Left colon (tissue), 2 donors: ENCODE measurements at regions not wholly inside any gene's neighbourhood (a gene's known extent, or its start where the extent isn't known, plus 50 kb on each side); places are given as distances from the start of the nearest gene placed in this dataset.
A peak's percentile ranks its signal among the peaks of the same experiment; 100 is the strongest.

Experiments
- ATAC-seq: fragments of 200-7000 bp; cut with Tn5 transposase; one replicate; pipeline ENCODE4 v1.9.1; 2020; ENCODE audit warnings: mild to moderate bottlenecking, moderate library complexity
- DNase-seq, 2 donors: peaks; one replicate each; pipeline ENCODE4 v3.0.0-alpha.2; 2020
- intact Hi-C, 2 donors: fragments of 100-400 bp; cut with DNase I in 1 of 2; cut with micrococcal nuclease in 1 of 2; formaldehyde crosslinking; loops; one replicate each; pipeline versions ENCODE4 v1.11.2 to v1.14.0; 2022; cut with DNase I, micrococcal nuclease
- donor health status: DM: no; HTN: no; CAD: no.
- donor health status: DM: yes; HTN: yes; CAD: no.

DNA sequence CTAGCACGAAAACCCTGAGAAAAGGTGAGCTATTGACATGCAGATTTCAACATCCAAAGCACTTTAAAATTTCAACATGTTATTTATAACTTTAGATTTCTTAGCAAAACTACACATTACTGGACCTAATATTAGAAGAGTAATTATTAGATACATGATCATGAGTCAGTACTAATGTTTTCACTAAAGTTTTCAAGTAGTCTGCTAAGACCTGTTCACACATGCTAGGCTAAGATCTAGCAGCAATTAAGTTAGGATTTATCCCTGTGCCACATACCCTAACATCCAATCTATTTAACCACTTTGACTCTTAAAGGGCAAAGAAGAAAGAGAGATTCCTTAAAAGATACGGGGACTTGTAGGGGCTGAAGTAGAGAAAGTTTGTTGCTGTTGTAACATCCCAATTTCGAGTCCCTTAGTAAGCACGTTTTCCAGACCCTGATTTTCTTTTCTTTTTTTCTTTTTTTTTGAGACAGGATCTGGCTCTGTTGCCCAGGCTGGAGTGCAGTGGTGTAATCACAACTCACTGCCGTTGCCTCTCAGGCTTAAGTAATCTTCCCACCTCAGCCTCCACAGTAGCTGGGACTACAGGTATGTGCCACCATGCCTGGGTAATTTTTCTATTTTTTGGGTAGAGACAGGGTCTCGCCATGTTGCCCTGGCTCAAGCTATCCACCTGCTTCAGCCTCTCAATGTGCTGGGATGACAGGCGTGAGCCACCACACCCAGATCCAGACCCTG lies 102.5 kb upstream of the ATF7IP start:
- intact Hi-C loops: loop anchor here in 1 of 2 donors (10.0 kb wide), 1 partner anchor 102 kb away; the partner anchor contains the start of gene ATF7IP
- ATAC-seq: no peak
- no peak for DNase-seq

DNA sequence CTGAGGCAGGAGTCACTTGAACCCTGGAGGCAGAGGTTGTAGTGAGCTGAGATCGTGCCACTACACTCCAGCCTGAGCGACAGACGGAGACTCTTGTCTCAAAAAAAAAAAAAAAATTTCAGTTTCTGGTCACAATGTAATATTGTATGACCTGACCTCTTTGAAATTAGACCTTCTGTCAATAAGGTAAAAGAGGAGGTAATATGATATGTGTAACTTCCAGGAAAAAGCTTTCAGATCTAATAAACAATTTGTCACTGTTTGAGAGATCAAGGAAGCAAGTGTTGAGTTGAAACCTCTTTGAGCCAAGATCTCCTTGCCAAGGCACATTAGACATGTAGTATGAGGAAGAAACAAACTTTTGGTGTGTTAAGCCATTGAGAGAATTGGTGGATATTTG lies 101.7 kb upstream of the ATF7IP start:
- no peak for DNase-seq
- no peak for ATAC-seq
- intact Hi-C loops: loop anchor here in 1 of 2 donors (10.0 kb wide), 1 partner anchor 101 kb away; the partner anchor contains the start of gene ATF7IP

DNA sequence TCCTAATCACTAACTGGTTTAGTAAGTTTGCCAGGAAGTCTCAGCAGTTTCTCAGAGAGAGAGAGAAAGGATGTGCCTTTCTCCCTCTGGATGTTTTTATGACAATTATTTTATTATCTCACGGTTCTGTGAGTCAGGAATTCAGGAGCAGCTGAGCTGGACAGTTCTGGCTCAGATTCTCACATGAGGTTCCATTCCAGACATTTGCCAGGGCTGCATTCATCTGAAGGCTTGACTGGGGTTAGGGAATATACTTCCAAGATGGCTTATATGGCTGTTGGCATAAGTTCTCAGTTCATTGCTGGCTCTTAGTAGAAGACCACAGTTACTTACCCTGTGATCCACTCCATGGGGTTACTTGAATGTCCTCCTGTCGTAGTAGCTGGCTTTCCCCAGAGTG lies 101.2 kb upstream of the ATF7IP start:
- ATAC-seq (no peak), DNase-seq (no peak)
- intact Hi-C loops: loop anchor here in 1 of 2 donors (10.0 kb wide), 1 partner anchor 100 kb away; the partner anchor contains the start of gene ATF7IP

DNA sequence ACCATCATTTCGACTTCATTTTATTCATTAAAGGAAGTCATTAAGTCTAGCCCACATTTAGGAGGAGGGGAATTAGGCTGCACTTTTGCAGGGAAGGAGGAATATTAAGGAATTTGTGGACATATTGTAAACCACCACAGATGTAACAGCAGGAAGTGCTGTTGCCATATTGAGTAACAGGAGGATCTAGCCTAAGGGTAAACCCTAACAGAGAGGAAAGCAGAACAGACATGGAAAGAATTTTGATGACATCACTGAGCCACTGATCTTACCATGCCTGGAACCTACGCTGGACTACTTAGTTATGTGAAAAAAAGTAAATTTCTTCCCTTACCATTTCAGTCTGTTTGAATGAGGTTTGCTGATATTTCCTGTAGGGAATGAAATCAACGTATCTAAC lies 100.7 kb upstream of the ATF7IP start:
- intact Hi-C loops: loop anchor here in 1 of 2 donors (10.0 kb wide), 1 partner anchor 100 kb away; the partner anchor contains the start of gene ATF7IP
- DNase-seq: no peak
- no peak for ATAC-seq

DNA sequence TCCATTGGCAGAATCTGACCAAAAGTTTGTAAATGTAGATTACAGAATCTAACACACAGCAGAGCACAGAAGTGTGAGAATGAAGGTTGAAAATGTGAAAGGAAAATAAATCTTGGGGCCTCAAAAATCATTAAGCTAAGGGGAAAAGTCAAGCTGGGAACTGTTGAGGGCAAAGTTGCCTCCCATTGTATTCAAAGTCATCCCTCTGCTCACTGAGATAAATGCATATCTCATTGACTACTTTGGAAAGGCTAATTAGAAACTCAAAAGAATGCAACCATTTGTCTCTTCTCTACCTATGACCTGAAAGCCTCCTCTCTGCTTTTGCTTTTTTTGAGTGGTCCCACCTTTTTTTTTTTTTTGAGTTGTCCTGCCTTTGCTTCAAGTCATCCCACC lies 97.4 kb upstream of the ATF7IP start:
- intact Hi-C loops: loop anchor here in 1 of 2 donors (10.0 kb wide), 1 partner anchor 97 kb away; the partner anchor contains the start of gene ATF7IP
- DNase-seq (no peak), ATAC-seq (no peak)

DNA sequence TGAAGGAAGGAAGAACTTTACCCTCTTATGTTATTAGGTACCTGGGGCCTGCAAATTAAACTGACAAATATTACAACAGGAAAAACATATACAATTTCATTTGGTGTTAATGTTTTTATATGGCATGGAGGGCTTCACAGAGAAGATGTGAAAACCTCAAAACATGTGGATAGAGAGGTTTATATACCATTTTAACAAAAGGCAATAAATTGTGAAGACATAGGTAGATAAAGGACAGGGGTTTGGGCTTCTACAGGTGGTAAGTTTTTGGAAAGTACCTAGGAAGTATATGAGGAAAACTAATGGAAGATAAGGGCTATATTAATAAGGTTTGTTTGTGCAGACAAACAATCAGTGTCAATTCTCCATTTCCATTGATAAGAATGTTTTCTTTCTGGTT lies 95.1 kb upstream of the ATF7IP start:
- intact Hi-C loops: no loop called here
- DNase-seq (no peak), ATAC-seq (no peak)

DNA sequence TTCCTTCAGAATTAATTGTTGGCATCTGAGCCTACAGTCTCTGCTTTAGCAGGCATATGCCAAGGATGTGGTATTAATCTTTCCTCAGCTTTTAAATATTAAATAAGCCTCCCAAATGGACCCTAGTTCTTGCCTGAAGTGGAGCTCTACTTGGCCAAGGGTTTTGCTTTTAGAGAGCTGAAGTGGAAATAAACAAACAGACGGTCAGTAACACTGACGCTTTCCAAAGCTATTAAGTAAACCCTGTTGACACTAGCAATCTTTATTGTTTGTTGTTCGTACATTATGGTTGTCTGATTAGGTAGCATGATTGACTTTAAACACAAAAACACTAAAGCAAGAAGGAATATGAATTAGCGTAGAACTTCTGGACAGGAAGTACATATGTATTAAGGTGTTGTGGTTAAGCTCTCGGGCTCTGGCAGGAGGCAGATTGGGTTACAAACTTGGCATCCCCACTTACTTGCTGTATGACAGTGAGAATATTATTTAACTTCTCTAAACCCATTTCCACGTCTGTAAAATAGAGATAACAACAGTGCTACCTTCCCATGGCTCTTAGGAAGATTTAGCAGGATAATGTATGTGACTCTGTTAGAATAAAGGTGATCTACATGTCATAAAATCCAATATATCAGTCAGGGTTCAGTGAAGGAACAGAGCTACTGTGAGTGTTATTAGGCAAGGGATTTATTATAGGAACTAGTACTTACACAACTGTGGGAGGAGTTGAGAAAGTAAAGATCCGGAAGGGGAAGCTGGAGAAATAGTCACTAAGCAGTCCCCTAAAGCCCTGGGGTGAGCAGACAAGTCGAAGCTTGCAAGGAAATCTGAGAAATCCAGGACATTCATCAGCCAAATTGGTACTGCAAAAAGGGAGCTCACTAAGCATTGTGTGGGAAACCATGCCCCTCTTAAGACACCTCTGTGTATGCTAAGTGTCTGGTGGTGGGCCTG lies 92.2 kb upstream of the ATF7IP start:
- ATAC-seq (peak; percentile 67), DNase-seq (no peak)
- intact Hi-C loops: no loop called here

DNA sequence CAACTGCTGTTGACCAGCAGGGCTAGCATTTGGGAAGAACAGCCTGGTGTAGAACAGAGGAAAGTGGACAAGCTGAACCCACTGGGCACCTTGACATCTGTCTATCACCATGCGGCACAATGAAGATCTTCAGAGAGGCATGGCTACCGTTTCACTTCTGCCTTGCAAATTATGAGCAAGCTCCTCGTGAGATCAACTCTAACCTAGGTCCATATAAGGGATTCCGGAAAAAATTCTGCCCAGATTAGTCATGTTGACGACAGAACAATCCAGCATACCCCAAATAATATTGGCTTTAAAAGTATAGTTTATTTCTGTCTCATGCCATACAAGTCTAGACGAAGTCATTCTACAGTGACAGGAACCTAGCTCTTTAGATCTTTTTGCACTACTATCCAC lies 91.6 kb upstream of the ATF7IP start:
- ATAC-seq (no peak), DNase-seq (no peak)
- intact Hi-C loops: no loop called here

DNA sequence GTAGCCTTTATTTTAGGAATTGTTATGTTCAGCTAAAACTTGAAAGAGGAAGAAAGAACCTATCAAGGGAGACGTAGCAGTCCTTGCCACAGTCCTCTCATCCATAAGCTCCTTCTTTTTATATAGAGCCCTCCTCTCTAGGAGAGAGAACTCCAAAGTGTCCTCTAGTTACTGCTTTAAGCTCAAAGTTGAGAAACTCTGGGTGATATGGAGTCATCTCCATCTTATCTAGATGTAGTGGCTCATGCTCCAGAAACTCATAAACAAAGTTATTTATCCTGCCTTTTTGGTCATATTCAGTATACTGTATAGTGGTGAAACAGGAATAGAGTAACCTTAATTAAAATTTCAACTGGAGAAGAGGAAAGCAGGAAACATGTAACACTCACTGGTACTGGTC lies 90.4 kb upstream of the ATF7IP start:
- DNase-seq (no peak), ATAC-seq (no peak)
- intact Hi-C loops: no loop called here

DNA sequence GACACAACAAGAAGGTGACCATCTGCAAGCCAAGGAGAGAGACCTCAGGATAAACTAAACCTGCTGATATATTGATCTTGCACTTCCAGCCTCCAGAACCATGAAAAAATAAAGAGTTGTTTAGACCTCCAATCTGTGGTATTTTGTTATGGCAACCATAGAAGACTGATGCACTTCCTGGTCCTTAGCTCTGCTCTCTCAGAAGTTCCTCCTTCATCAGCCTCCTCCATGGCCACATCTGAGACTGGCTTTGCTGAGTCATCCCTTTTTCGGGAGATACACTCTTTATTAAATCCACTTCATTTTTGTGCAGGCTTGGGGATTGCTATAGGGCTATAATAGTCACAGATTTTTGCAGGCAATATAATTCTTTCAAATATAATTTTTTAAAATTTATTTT lies 89.6 kb upstream of the ATF7IP start:
- DNase-seq (no peak), ATAC-seq (no peak)
- intact Hi-C loops: no loop called here

DNA sequence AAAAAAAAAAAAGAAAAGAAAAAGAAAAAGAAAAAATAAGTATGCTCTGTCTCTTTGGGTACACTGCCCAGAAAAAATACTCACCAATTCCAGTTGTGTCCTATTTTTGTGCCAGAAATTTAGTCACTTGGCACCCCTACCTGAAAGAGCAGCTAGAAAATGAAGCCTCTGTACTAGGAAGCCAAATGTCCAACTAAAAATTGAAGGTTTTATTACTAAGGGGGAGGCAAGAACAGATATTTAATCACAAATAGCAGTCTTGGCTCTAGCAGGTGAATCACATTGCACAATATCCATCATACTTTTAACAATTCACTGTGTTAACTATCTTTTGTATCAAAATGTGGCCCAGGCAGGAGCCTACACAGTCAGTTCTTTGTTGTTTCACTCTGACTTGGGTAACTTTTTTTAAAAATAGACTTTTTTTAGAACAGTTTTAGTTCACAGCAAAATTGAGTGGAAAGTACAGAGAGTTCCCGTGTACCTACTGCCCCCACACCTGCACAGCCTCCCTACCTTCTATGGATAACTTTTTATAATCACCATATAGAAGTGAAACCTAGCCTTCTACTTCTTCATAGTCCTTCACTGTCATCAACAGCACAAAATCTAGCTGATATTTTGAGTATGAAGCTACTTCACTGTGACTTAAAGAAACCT lies 87.1 kb upstream of the ATF7IP start:
- DNase-seq (no peak), ATAC-seq (no peak)
- intact Hi-C loops: no loop called here

DNA sequence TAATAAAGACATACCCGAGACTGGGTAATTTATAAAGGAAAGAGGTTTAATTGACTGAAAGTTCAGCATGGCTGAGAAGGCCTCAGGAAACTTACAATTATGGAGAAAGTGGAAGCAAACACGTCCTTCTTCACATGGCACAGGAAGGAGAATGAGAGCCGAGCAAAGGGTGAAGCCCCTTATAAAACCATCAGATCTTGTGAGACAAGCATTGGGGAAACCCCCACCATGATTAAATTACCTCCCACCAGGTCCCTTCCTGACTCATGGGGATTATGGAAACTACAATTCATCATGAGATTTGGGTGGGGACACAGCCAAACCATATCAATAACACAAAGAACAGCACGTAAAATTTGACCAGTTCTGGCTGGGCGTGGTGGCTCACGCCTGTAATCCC lies 85.6 kb upstream of the ATF7IP start:
- ATAC-seq (no peak), DNase-seq (no peak)
- intact Hi-C loops: no loop called here

DNA sequence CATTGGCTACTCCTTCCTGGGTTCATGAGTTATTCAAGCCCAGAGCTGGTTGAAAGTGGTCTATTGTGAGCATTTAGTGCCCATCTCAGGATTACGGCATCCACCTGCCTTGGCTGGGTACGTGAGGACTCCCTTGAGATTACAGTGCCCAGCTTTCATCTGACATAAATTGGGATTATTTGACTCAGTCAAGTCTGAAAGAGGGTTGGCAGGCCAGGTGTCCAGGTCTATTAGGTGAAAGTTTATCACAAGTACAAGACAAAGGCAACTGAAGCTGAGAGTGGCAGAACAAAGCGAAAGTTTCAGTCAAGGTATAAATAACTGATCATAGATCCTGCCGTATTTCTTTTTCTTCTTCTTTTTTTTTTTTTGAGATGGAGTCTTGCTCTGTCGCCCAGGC lies 84.6 kb upstream of the ATF7IP start:
- intact Hi-C loops: no loop called here
- ATAC-seq: no peak
- no peak for DNase-seq

DNA sequence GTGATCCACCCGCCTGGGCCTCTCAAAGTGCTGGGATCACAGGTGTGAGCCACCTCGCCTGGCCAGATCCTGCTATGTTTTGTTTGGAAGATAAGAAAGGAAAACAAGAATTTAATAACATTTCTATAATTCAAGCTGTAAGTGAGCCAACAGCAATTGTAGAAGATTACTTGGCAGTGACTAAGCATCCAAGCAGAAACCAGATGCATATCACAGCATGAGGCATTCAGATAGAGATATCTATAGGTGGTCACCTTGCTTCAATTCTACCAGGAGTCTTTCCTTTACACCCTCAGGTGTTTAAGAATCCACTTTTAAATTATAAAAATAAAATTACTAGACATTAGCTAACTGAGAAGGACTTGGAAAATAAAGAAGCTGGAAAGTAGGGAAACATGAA lies 83.9 kb upstream of the ATF7IP start:
- ATAC-seq: no peak
- DNase-seq: no peak
- intact Hi-C loops: no loop called here

DNA sequence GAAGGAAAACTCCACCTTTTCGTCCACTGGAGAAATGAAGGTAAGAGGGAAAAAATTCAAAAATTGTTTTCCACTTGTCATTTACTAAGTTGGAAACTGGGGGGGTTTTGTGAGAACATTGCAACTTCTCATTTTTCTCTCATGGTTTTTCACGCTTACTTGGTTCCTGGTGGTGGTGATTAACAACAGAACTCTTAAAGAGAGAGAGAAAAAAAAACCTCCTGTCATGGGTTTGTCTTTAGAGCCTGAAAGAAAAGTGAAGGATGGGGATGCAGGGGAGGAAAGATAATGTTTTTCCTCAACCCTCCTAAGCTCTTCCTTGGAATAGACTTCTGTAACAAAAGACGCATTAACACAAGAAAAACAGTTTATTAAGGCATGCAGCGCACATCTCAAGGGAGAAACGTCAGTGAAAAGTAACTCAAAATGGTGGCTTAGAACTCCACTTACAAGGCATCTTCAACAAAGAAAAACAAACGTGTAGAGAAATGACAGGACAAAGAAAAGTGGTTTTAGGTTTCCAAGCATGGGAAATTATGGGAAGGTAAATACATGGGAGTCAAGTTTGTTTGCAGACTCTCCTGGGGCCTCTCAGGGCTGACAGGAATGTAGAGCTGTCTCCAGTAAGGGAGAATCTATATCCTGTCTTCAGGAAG lies 81.9 kb upstream of the ATF7IP start:
- DNase-seq (no peak), ATAC-seq (no peak)
- intact Hi-C loops: no loop called here

DNA sequence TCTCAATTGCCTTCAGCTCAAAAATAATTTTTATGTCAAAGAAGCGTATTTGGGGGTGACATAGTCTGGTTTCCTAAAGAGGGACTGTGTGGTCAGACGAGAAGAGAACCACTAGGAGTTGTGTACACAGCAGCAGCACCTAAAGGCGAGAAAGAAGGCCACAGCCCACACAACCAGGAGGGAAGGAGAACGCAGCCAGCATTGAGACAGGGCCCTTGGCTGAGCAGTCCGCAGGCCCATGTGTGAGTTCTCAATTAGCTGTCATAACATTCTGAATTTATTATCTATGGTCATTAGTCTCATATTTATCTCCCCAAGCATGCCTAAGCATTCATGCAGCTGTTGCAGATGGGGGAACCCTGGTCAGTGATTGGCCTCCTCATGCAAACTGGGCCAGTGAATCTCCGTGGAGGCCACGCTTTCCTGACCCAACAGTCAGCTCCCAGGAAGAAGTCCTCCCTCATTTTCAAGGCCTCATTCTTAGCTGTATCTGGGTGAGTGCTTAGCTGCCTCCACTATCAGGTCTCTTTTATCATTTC lies 81.2 kb upstream of the ATF7IP start:
- intact Hi-C loops: no loop called here
- ATAC-seq (no peak), DNase-seq (no peak)

DNA sequence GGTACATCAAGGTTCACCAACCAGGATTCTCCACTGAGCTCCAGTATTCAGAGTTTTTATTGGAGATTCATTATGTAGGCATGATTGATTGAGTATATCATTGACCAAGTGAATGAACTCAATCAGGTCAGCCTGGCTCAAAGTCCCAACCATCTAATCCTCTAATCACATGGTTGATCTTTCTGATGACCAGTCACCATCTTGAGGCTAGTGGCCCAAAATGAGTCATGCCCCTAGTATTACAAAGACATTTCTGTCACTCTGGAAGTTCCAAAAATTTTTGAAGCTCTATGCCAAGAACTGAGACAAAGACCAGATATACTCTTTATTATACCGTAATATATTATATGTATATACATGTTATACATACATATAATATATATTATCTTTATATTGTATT lies 75.9 kb upstream of the ATF7IP start:
- intact Hi-C loops: no loop called here
- ATAC-seq (no peak), DNase-seq (no peak)

DNA sequence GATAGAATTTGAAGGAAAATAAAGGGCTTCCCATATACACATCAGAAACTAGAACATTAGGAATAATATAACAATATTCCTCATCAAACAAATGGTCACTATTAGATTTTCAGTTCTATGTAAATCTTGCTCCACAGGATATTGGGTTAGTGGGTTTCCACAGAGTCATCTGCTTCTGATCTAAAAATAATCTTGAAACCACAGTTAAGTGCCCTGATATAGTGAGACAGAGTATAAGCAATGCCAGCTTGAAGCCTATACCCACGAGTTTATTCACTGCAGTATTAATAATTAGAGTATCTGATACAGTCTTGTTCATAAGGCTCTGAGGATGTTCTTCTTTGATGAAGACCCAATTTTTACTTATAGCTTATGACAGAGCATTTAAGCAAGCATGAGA lies 74.5 kb upstream of the ATF7IP start:
- intact Hi-C loops: no loop called here
- DNase-seq (no peak), ATAC-seq (no peak)

DNA sequence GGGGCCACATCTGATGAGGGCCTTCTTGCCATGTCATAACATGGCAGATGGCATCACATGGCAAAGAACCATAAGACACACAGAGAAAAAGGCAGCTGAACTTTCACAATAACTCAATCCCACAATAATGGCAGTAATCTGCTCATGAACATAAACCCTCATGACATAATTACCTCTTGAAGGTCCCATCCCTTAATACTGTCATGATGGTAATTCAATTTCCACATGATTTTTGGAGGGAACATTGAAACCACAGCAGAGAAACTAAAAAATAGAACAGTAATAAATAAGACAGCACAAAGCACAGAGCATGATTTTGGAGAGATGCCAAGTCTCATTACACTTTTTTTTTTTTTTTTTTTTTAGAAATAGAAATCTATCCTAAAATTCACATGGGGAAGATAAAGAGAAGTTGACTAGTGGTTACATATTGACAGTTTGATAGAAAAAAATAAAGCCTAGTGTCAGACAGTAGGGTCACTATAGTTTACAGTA lies 61.8 kb upstream of the ATF7IP start:
- ATAC-seq: no peak
- intact Hi-C loops: no loop called here
- no peak for DNase-seq
